Coronary artery (tissue), 2 donors: ENCODE measurements at regions not wholly inside any gene's neighbourhood (a gene's known extent, or its start where the extent isn't known, plus 50 kb on each side); places are given as distances from the start of the nearest gene placed in this dataset.

ENCODE experiments used
- DNase-seq: peaks from one replicate; pipeline ENCODE4 v3.0.0-alpha.2; 2017; ENCODE audit warnings: low spot score
- H3K27ac ChIP-seq, 2 donors: fragments of 200-600 bp; sonication (generic); one replicate each; pipeline ENCODE4 v1.5.1; 2016 to 2019
- H3K4me3 ChIP-seq: fragments of 200-600 bp; sonication (generic); 2 replicates; pipeline ENCODE4 v1.5.1; 2016; ENCODE audit warnings: mild to moderate bottlenecking, moderate library complexity
- CTCF ChIP-seq: fragments of 200-600 bp; sonication (generic); IDR thresholded peaks from one replicate; pipeline ENCODE4 v1.5.1; 2019; ENCODE audit warnings: antibody characterized with exemption

GRCh38 chr1:29827801-29828525 lies 591.6 kb downstream of the PTPRU start:
- no peak overlapping the region for H3K27ac ChIP-seq
- peak; percentile 24 for DNase-seq
- H3K4me3 ChIP-seq, result no peak overlapping the region
- no peak for TF ChIP-seq CTCF

- TF ChIP-seq CTCF, result no peak
- Histone ChIP-seq H3K27ac (no peak overlapping the region), H3K4me3 (no peak overlapping the region)
- peak; percentile 55 for DNase-seq
Measured at GRCh38 chr1:29827237-29827750, 591.0 kb downstream of the PTPRU start.

GRCh38 chr1:29826646-29827045 lies 590.3 kb downstream of the PTPRU start:
- Histone ChIP-seq H3K4me3 (no peak overlapping the region), H3K27ac (no peak overlapping the region)
- peak; percentile 33 for DNase-seq
- TF ChIP-seq CTCF, result no peak

GRCh38 chr1:29825941-29826415 lies 589.7 kb downstream of the PTPRU start:
- peak; percentile 24 for DNase-seq
- no peak for TF ChIP-seq CTCF
- H3K4me3 ChIP-seq, result no peak overlapping the region

GRCh38 chr1:29825274-29825940 lies 589.1 kb downstream of the PTPRU start:
- Histone ChIP-seq H3K4me3 (no peak overlapping the region), H3K27ac (no peak overlapping the region)
- DNase-seq, result no peak
- TF ChIP-seq CTCF, result no peak

More at GRCh38 chr1:29825941-29826415, 589.7 kb downstream of the PTPRU start:
- H3K27ac ChIP-seq, result no peak overlapping the region

- TF ChIP-seq CTCF, result no peak
- H3K4me3 ChIP-seq, result no peak overlapping the region
- H3K27ac ChIP-seq, result no peak overlapping the region
- peak; percentile 33 for DNase-seq
Measured at GRCh38 chr1:29824511-29825273, 588.4 kb downstream of the PTPRU start.
